ENCODE measurements at regions not wholly inside any gene's neighbourhood (a gene's known extent, or its start where the extent isn't known, plus 50 kb on each side); places are given as distances from the start of the nearest gene placed in this dataset.
"Not testable (repeated sequence)": the region's sequence is repeated elsewhere in the genome, so short reads cannot be mapped to it uniquely, and the experiment has no call there.

GRCh38 chr6:167392631-167393316 is 67.9 kb downstream of the TTLL2 start:
- DNase-seq, result no peak

- DNase-seq, result no peak
Measured at GRCh38 chr6:167393731-167394130, 68.8 kb downstream of the TTLL2 start.

- DNase-seq, result no peak
Measured at GRCh38 chr6:167394339-167394738, 69.5 kb downstream of the TTLL2 start.

GRCh38 chr6:167394820-167395219 is 69.9 kb downstream of the TTLL2 start:
- no peak for DNase-seq

- DNase-seq, result no peak
Measured at GRCh38 chr6:167396068-167396658, 71.3 kb downstream of the TTLL2 start.

- no peak for DNase-seq
Measured at GRCh38 chr6:167396659-167397490, 72.0 kb downstream of the TTLL2 start.

- DNase-seq, result no peak
Measured at GRCh38 chr6:167397712-167398111, 72.8 kb downstream of the TTLL2 start.

- DNase-seq, result no peak
Measured at GRCh38 chr6:167398214-167399050, 73.5 kb downstream of the TTLL2 start.

GRCh38 chr6:167399051-167399387 is 74.1 kb downstream of the TTLL2 start:
- DNase-seq, result no peak

- DNase-seq, result no peak
Measured at GRCh38 chr6:167399599-167399998, 74.7 kb downstream of the TTLL2 start.

- no peak for DNase-seq
Measured at GRCh38 chr6:167400482-167401138, 75.7 kb downstream of the TTLL2 start.

- no peak for DNase-seq
Measured at GRCh38 chr6:167401525-167402194, 76.8 kb downstream of the TTLL2 start.

- no peak for DNase-seq
Measured at GRCh38 chr6:167402195-167402686, 77.4 kb downstream of the TTLL2 start.

GRCh38 chr6:167403427-167403826 is 78.5 kb downstream of the TTLL2 start:
- no peak for DNase-seq

GRCh38 chr6:167404385-167405049 is 79.6 kb downstream of the TTLL2 start:
- DNase-seq, result no peak

- no peak for DNase-seq
Measured at GRCh38 chr6:167405778-167406532, 81.1 kb downstream of the TTLL2 start.

- not testable (repeated sequence) for DNase-seq
Measured at GRCh38 chr6:167406533-167407238, 81.8 kb downstream of the TTLL2 start.

- no peak for DNase-seq
Measured at GRCh38 chr6:167407239-167408064, 82.6 kb downstream of the TTLL2 start.
